ENCODE measurements at regions not wholly inside any gene's neighbourhood (a gene's known extent, or its start where the extent isn't known, plus 50 kb on each side); places are given as distances from the start of the nearest gene placed in this dataset.
"Not testable (repeated sequence)": the region's sequence is repeated elsewhere in the genome, so short reads cannot be mapped to it uniquely, and the experiment has no call there.

GRCh38 chr3:191085091-191085490 is 114.0 kb upstream of the OSTN start:
- Mint-ChIP-seq H3K4me1 (no peaks in the 10 kb centered on the region), H3K27me3 (peaks cover 3% of the 10 kb centered on the region), H3K4me3 (no peak overlapping the region), H3K9me3 (ENCODE audit: insufficient read depth) (peaks cover 3% of the 10 kb centered on the region), H3K27ac (no peak overlapping the region)
- no peaks in the 10 kb centered on the region for H4K20me1 ChIP-seq (ENCODE audit: control insufficient read depth, insufficient read depth, low read length, poor library complexity, severe bottlenecking)
- no peak overlapping the region for H3K27ac ChIP-seq (ENCODE audit: low read length in 2 of 2)
- no peaks in the 10 kb centered on the region for H3K79me2 ChIP-seq (ENCODE audit: control insufficient read depth, insufficient read depth, low read length)
- DNase-seq (no peak), ATAC-seq (ENCODE audit: low read depth) (no peak)
- H3K4me2 ChIP-seq (replicated peaks; ENCODE audit: low read depth, low read length, poor library complexity, severe bottlenecking) = no peak overlapping the region
- WGBS (ENCODE audit: insufficient coverage) = 100% methylated on average over 1 of the region's 3 CpGs
- H3K27me3 ChIP-seq (replicated peaks in 1 of 4; ENCODE audit: control extremely low read depth in 1 of 4, control insufficient read depth in 3 of 4, insufficient read depth in 4 of 4, low read length in 3 of 4) = no peaks in the 10 kb centered on the region
- no peak overlapping the region for H3K4me3 ChIP-seq (ENCODE audit: control extremely low read depth in 1 of 5, extremely low read depth in 1 of 5, insufficient read depth in 1 of 5, low read depth in 2 of 5, low read length in 4 of 5)
- no peak overlapping the region for H2AFZ ChIP-seq (ENCODE audit: insufficient read depth, low read depth, low read length, poor library complexity, severe bottlenecking)
- POLR2A ChIA-PET = no interaction called here
- no peaks in the 10 kb centered on the region for H3K4me1 ChIP-seq (ENCODE audit: control insufficient read depth in 2 of 2, insufficient read depth in 2 of 2, low read length in 2 of 2)
- TF ChIP-seq, protein P1, sequence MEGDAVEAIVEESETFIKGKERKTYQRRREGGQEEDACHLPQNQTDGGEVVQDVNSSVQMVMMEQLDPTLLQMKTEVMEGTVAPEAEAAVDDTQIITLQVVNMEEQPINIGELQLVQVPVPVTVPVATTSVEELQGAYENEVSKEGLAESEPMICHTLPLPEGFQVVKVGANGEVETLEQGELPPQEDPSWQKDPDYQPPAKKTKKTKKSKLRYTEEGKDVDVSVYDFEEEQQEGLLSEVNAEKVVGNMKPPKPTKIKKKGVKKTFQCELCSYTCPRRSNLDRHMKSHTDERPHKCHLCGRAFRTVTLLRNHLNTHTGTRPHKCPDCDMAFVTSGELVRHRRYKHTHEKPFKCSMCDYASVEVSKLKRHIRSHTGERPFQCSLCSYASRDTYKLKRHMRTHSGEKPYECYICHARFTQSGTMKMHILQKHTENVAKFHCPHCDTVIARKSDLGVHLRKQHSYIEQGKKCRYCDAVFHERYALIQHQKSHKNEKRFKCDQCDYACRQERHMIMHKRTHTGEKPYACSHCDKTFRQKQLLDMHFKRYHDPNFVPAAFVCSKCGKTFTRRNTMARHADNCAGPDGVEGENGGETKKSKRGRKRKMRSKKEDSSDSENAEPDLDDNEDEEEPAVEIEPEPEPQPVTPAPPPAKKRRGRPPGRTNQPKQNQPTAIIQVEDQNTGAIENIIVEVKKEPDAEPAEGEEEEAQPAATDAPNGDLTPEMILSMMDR (IDR thresholded peaks at IDR 0.05) = no peak
- TF ChIP-seq EZH2 (IDR thresholded peaks at IDR 0.05; ENCODE audit: borderline replicate concordance, insufficient read depth, low read depth, low read length, poor library complexity, severe bottlenecking) = no peak
- H3K9ac ChIP-seq (ENCODE audit: low read length) = no peak overlapping the region
- no peaks in the 10 kb centered on the region for H3K36me3 ChIP-seq (replicated peaks in 1 of 2; ENCODE audit: control extremely low read depth in 1 of 2, control insufficient read depth in 1 of 2, extremely low read depth in 1 of 2, insufficient read depth in 2 of 2, low read length in 1 of 2)
- CTCF ChIA-PET = no interaction called here
- intact Hi-C loops (cut with micrococcal nuclease) = no loop called here
- H3K9me3 ChIP-seq (ENCODE audit: control extremely low read depth in 1 of 3, control insufficient read depth in 2 of 3, insufficient read depth in 1 of 3, low read length in 2 of 3) = no peaks in the 10 kb centered on the region

DNA sequence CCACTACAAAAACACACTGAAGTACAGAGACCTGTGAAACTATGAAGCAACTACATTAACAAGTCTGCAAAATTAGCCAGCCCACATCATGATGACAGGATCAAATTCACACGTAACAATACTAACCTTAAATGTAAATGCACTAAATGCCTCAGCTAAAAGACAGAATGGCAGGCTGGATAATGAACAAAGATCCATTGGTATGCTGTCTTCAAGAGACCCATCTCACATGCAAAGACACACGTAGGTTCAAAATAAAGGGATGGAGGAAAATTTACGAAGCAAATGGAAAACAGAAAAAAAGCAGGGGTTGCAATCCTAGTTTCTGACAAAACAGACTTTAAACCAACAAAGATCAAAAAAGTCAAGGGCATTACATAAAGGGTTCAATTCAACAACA is 120.1 kb upstream of the OSTN start:
- POLR2A ChIA-PET; H3K79me2 ChIP-seq (ENCODE audit: control insufficient read depth, insufficient read depth, low read length): not testable (repeated sequence)
- H3K9me3 ChIP-seq (ENCODE audit: control extremely low read depth in 1 of 3, control insufficient read depth in 2 of 3, insufficient read depth in 1 of 3, low read length in 2 of 3) = peaks cover 2 to 14% (median 6%) of the 10 kb centered on the region in 3 donors

More for the DNA sequence above, 120.1 kb upstream of the OSTN start:
- H3K27me3 ChIP-seq (replicated peaks in 1 of 4; ENCODE audit: control extremely low read depth in 1 of 4, control insufficient read depth in 3 of 4, insufficient read depth in 4 of 4, low read length in 3 of 4); H3K9ac ChIP-seq (ENCODE audit: low read length); H3K27me3 Mint-ChIP-seq; H3K4me1 ChIP-seq (ENCODE audit: control insufficient read depth in 2 of 2, insufficient read depth in 2 of 2, low read length in 2 of 2); DNase-seq; H3K27ac Mint-ChIP-seq; H2AFZ ChIP-seq (ENCODE audit: insufficient read depth, low read depth, low read length, poor library complexity, severe bottlenecking); ATAC-seq (ENCODE audit: low read depth); H3K27ac ChIP-seq (ENCODE audit: low read length in 2 of 2); intact Hi-C loops (cut with micrococcal nuclease); CTCF ChIA-PET; H3K4me3 ChIP-seq (ENCODE audit: control extremely low read depth in 1 of 5, extremely low read depth in 1 of 5, insufficient read depth in 1 of 5, low read depth in 2 of 5, low read length in 4 of 5); H3K4me2 ChIP-seq (replicated peaks; ENCODE audit: low read depth, low read length, poor library complexity, severe bottlenecking); H4K20me1 ChIP-seq (ENCODE audit: control insufficient read depth, insufficient read depth, low read length, poor library complexity, severe bottlenecking); H3K4me3 Mint-ChIP-seq; H3K9me3 Mint-ChIP-seq (ENCODE audit: insufficient read depth); H3K36me3 ChIP-seq (replicated peaks in 1 of 2; ENCODE audit: control extremely low read depth in 1 of 2, control insufficient read depth in 1 of 2, extremely low read depth in 1 of 2, insufficient read depth in 2 of 2, low read length in 1 of 2); H3K4me1 Mint-ChIP-seq: not testable (repeated sequence)
- WGBS (ENCODE audit: insufficient coverage) = no CpG with 5 or more reads among the region's 3 CpGs

Data from B cell (primary cell).